ENCODE measurements at regions not wholly inside any gene's neighbourhood (a gene's known extent, or its start where the extent isn't known, plus 50 kb on each side); places are given as distances from the start of the nearest gene placed in this dataset.

DNA sequence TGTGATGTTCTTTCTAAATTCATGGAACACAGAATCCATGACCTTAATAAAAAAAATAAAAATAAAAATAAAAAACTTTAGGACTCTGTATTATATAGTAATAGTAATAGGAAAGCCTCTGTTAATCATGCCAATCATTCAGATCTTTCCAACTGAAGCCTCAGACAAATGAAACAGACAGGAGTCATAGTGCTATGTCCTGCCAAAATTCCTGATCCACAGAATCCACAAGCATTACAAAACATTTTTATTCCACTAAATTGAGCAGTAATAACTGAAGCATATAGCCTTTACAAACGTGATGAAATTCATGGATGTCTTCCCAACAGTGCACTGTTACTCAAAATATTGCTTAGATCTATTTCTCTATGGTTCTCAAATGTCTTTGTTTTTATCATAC is 820.6 kb upstream of the PCDH9 start:
- CTCF ChIA-PET (ENCODE audit: partially characterized antibody): no interaction called here
- Histone ChIP-seq H3K79me2 (ENCODE audit: control insufficient read depth in 1 of 2, insufficient read depth in 2 of 2, low read length in 2 of 2) (no peaks in the 10 kb centered on the region), H3K4me3 (ENCODE audit: extremely low read depth in 1 of 4, insufficient read depth in 2 of 4, low read depth in 3 of 4, low read length in 4 of 4) (no peak overlapping the region), H3K18ac (ENCODE audit: extremely low read depth, low read length) (no peak overlapping the region), H2BK120ac (replicated peaks; ENCODE audit: low read depth, low read length) (no peak overlapping the region), H3K56ac (replicated peaks; ENCODE audit: insufficient read length, low read depth, low read length) (no peak overlapping the region), H4K91ac (replicated peaks; ENCODE audit: insufficient read length, low read length) (no peak overlapping the region), H2BK12ac (ENCODE audit: low read depth, low read length) (no peak overlapping the region), H2AFZ (ENCODE audit: low read length) (no peak overlapping the region), H4K5ac (ENCODE audit: insufficient read length, low read depth, low read length) (no peak overlapping the region), H3K9me3 (ENCODE audit: insufficient read depth in 2 of 2, low read depth in 1 of 2, low read length in 1 of 2) (no peaks in the 10 kb centered on the region), H3K14ac (ENCODE audit: insufficient read length) (no peak overlapping the region), H3K4ac (replicated peaks; ENCODE audit: insufficient read length, low read depth, low read length) (no peak overlapping the region), H2BK15ac (ENCODE audit: low read length) (no peak overlapping the region), H3K23ac (ENCODE audit: insufficient read length) (no peak overlapping the region), H2AK5ac (ENCODE audit: low read depth, low read length) (no peak overlapping the region), H4K8ac (ENCODE audit: extremely low read depth, insufficient read depth, low read length) (no peak overlapping the region), H2BK5ac (ENCODE audit: low read depth, low read length) (no peak overlapping the region), H3K9ac (replicated peaks in 1 of 4; ENCODE audit: extremely low read depth in 1 of 4, low read depth in 3 of 4, low read length in 3 of 4) (no peak overlapping the region), H3K4me2 (ENCODE audit: insufficient read depth in 1 of 2, low read depth in 2 of 2, low read length in 2 of 2) (no peak overlapping the region), H3K36me3 (ENCODE audit: control insufficient read depth in 2 of 4, insufficient read depth in 4 of 4, low read length in 3 of 4) (no peaks in the 10 kb centered on the region), H3K79me1 (ENCODE audit: low read depth, low read length) (no peaks in the 10 kb centered on the region), H3K27ac (ENCODE audit: low read depth, low read length) (no peak overlapping the region), H4K20me1 (replicated peaks in 1 of 2; ENCODE audit: control insufficient read depth in 1 of 2, insufficient read depth in 2 of 2, low read length in 2 of 2) (no peaks in the 10 kb centered on the region), H2BK20ac (ENCODE audit: low read length) (no peak overlapping the region), H3K4me1 (replicated peaks in 1 of 4; ENCODE audit: control insufficient read depth in 3 of 4, insufficient read depth in 4 of 4, low read length in 3 of 4) (no peaks in the 10 kb centered on the region), H3K23me2 (ENCODE audit: low read depth, low read length) (no peaks in the 10 kb centered on the region), H3K27me3 (replicated peaks in 1 of 4; ENCODE audit: control insufficient read depth in 3 of 4, extremely low read depth in 1 of 4, insufficient read depth in 3 of 4, low read length in 3 of 4) (no peaks in the 10 kb centered on the region)
- no peak for FAIRE-seq
- POLR2A ChIA-PET (ENCODE audit: partially characterized antibody): no interaction called here
- DNase-seq (ENCODE audit: low read depth in 1 of 2, low spot score in 2 of 2): no peak
- whole genome bisulfite sequencing, 2 experiments (ENCODE audit: extremely low coverage in 1 of 2, insufficient coverage in 1 of 2, insufficient read length in 1 of 2, insufficient replicate concordance in 2 of 2, low coverage in 1 of 2, low lambda C conversion rate in 2 of 2, missing lambda C conversion rate in 1 of 2): 91% methylated on average over 1 of the region's 1 CpG; no CpG with 5 or more reads in 1 of the 2 experiments
- TF ChIP-seq CEBPB (IDR thresholded peaks at IDR 0.05; ENCODE audit: low read depth, low read length) (no peak), HDAC6 (IDR thresholded peaks at IDR 0.05; ENCODE audit: low read depth, low read length) (no peak), POU5F1 (IDR thresholded peaks at IDR 0.05; ENCODE audit: low read depth, low read length) (no peak)

Data from H1 (cell line).